ENCODE measurements at regions not wholly inside any gene's neighbourhood (a gene's known extent, or its start where the extent isn't known, plus 50 kb on each side); places are given as distances from the start of the nearest gene placed in this dataset.
A peak's percentile ranks its signal among the peaks of the same experiment; 100 is the strongest.
"Not testable (repeated sequence)": the region's sequence is repeated elsewhere in the genome, so short reads cannot be mapped to it uniquely, and the experiment has no call there.

GRCh38 chr14:106269451-106270204 lies 743.2 kb downstream of the TMEM121 start:
- Mint-ChIP-seq H3K36me3 (ENCODE audit: low read depth) (no peaks in the 10 kb centered on the region), H3K27ac (no peak overlapping the region), H3K4me3 (no peak overlapping the region), H3K27me3 (ENCODE audit: low read depth) (peaks cover 17% of the 10 kb centered on the region), H3K4me1 (ENCODE audit: low read depth) (peaks cover 9% of the 10 kb centered on the region), H3K9me3 (ENCODE audit: insufficient read depth) (no peaks in the 10 kb centered on the region)
- no peak for DNase-seq
- ChIA-PET POLR2A (no interaction called here), CTCF (interaction anchor here (0.8 to 1.0 kb wide), 2 partner anchors 41 to 44 kb away, joined by 3 read pairs; no protein-coding TSS in a partner anchor)
- ATAC-seq, result no peak

DNA sequence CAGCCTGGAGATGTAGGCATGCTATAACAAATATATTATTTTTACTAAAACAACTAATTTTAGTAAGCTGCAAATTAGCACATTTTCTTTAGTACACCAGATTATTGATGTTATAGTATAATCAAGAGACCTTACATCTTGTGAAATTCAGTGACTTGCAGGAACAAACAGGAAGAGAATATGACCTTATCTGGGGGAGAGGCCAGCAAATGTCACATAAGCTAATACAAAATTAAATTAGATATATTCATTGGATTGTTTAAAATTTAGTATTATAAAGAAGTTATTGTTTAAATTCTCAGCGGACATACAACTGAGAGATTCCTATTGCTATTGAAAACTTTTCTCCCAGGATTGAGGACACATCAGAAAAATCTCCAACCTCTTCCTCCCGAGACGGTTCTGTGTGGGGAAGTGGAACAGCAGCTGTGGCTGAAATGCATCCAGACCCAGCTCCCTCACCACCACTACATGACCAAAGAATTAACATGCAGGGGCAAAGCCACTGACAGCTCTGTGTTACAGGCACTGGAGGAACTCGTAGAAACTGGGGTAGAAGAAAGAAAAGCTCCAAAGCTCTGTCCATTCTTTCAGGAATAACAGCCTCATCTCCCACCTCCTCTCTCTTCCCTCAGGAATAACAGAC lies 744.2 kb downstream of the TMEM121 start:
- H3K9me3 Mint-ChIP-seq (ENCODE audit: insufficient read depth); H3K27ac Mint-ChIP-seq; ATAC-seq; H3K36me3 Mint-ChIP-seq (ENCODE audit: low read depth); DNase-seq; POLR2A ChIA-PET; H3K4me1 Mint-ChIP-seq (ENCODE audit: low read depth); H3K4me3 Mint-ChIP-seq: not testable (repeated sequence)
- CTCF ChIA-PET, result interaction anchor here (0.8 kb wide), 1 partner anchor 39 kb away, joined by 3 read pairs; no protein-coding TSS in a partner anchor
- H3K27me3 Mint-ChIP-seq (ENCODE audit: low read depth), result peaks cover 17% of the 10 kb centered on the region

DNA sequence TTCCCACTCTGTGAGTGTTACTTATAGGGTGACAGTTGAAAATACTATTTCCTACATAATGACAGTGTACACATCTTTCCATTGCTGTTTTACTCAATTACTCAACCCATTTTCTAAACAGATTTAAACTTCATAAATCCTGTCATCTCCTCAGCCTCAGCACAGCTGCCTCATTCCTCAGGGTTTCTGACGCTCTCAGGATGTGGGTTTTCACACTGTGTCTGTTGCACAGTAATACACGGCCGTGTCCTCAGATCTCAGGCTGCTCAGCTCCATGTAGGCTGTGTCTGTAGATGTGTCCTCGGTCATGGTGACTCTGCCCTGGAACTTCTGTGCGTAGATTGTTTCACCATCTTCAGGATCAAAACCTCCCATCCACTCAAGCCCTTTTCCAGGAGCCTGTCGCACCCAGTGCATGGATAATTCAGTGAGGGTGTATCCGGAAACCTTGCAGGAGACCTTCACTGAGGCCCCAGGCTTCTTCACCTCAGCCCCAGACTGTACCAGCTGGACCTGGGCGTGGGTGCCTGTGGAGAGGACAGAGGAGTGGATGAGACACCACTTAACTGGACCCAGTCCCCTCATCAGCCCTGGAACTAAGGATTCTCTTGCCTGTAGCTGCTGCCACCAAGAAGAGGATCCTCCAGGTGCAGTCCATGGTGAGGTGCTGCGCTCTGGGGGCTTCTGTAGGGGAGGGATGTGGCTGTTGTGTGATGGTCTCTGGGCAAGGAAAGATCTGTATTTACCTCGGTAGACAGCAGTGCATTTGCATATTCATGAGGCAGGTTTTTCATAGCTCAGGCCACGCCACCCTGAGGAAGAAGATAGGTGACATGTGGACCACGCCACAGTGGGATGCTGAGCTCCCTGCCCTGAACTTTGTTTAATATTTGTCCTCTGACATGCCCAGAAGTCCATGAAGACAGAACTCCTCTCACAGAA lies 750.2 kb downstream of the TMEM121 start:
- Mint-ChIP-seq H3K4me1 (ENCODE audit: low read depth) (peaks cover 19% of the 10 kb centered on the region), H3K4me3 (no peak overlapping the region), H3K36me3 (ENCODE audit: low read depth) (no peaks in the 10 kb centered on the region), H3K27ac (no peak overlapping the region), H3K27me3 (ENCODE audit: low read depth) (peaks cover 20% of the 10 kb centered on the region), H3K9me3 (ENCODE audit: insufficient read depth) (no peaks in the 10 kb centered on the region)
- CTCF ChIA-PET, result interaction anchor here (0.9 to 2.3 kb wide), 4 partner anchors 19 to 211 kb away, joined by 3 to 12 read pairs (median 3); no protein-coding TSS in a partner anchor
- POLR2A ChIA-PET, result no interaction called here
- peak; percentile 51 for ATAC-seq
- peak; percentile 39 for DNase-seq

- Mint-ChIP-seq H3K4me3 (no peak overlapping the region), H3K4me1 (ENCODE audit: low read depth) (peaks cover 19% of the 10 kb centered on the region), H3K27me3 (ENCODE audit: low read depth) (peaks cover 19% of the 10 kb centered on the region), H3K9me3 (ENCODE audit: insufficient read depth) (no peaks in the 10 kb centered on the region), H3K36me3 (ENCODE audit: low read depth) (no peaks in the 10 kb centered on the region), H3K27ac (no peak overlapping the region)
- ChIA-PET POLR2A (no interaction called here), CTCF (interaction anchor here (0.8 to 2.3 kb wide), 7 partner anchors 10 to 138 kb away, joined by 3 to 12 read pairs (median 4); no protein-coding TSS in a partner anchor)
- DNase-seq (no peak), ATAC-seq (no peak)
These were observed 751.1 kb downstream of the TMEM121 start for GRCh38 chr14:106277503-106277902.

- DNase-seq, result no peak
- no peak for ATAC-seq
- ChIA-PET POLR2A (no interaction called here), CTCF (no interaction called here)
- no peaks in the 10 kb centered on the region for H3K9me3 Mint-ChIP-seq (ENCODE audit: insufficient read depth)
- peaks cover 18% of the 10 kb centered on the region for H3K27me3 Mint-ChIP-seq (ENCODE audit: low read depth)
- H3K36me3 Mint-ChIP-seq (ENCODE audit: low read depth), result no peaks in the 10 kb centered on the region
- no peak overlapping the region for H3K27ac Mint-ChIP-seq
- H3K4me1 Mint-ChIP-seq (ENCODE audit: low read depth), result peaks cover 17% of the 10 kb centered on the region
- no peak overlapping the region for H3K4me3 Mint-ChIP-seq
These were observed 754.5 kb downstream of the TMEM121 start for GRCh38 chr14:106280876-106281275.

GRCh38 chr14:106286697-106287290 lies 760.4 kb downstream of the TMEM121 start:
- Mint-ChIP-seq H3K27me3 (ENCODE audit: low read depth) (peaks cover 15% of the 10 kb centered on the region), H3K36me3 (ENCODE audit: low read depth) (no peaks in the 10 kb centered on the region), H3K4me3 (no peak overlapping the region), H3K27ac (no peak overlapping the region), H3K9me3 (ENCODE audit: insufficient read depth) (no peaks in the 10 kb centered on the region), H3K4me1 (ENCODE audit: low read depth) (no peaks in the 10 kb centered on the region)
- ChIA-PET CTCF (interaction anchor here (1.5 kb wide), 1 partner anchor 24 kb away, joined by 4 read pairs; no protein-coding TSS in a partner anchor), POLR2A (no interaction called here)
- no peak for DNase-seq
- no peak for ATAC-seq

GRCh38 chr14:106287506-106287905 lies 761.1 kb downstream of the TMEM121 start:
- ChIA-PET POLR2A (no interaction called here), CTCF (interaction anchor here (1.5 kb wide), 1 partner anchor 23 kb away, joined by 4 read pairs; no protein-coding TSS in a partner anchor)
- Mint-ChIP-seq H3K36me3 (ENCODE audit: low read depth) (no peaks in the 10 kb centered on the region), H3K27ac (no peak overlapping the region), H3K4me1 (ENCODE audit: low read depth) (no peaks in the 10 kb centered on the region), H3K27me3 (ENCODE audit: low read depth) (peaks cover 14% of the 10 kb centered on the region), H3K4me3 (no peak overlapping the region), H3K9me3 (ENCODE audit: insufficient read depth) (no peaks in the 10 kb centered on the region)
- ATAC-seq, result no peak
- no peak for DNase-seq

DNA sequence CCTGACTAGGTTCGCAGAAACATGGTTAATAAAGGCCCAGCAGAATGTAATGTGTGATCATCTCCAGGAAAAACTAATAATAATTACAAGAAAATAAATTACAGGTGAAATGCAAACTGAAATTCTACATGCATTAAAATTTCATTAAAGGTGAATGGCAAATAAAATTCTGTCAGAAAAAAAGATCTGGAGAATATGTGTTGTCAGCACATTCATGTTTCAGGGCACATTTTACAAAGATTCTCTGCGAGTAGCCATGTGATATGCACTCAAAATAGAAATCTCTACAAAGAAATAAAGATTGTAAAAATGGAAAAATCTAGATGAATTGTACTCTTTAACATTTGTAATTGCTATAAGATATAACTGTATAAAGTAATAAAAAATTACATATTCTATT lies 765.2 kb downstream of the TMEM121 start:
- Mint-ChIP-seq H3K4me1 (ENCODE audit: low read depth) (no peaks in the 10 kb centered on the region), H3K27ac (no peak overlapping the region), H3K27me3 (ENCODE audit: low read depth) (peaks cover 18% of the 10 kb centered on the region), H3K36me3 (ENCODE audit: low read depth) (no peaks in the 10 kb centered on the region), H3K4me3 (no peak overlapping the region), H3K9me3 (ENCODE audit: insufficient read depth) (no peaks in the 10 kb centered on the region)
- CTCF ChIA-PET, result no interaction called here
- DNase-seq, result no peak
- POLR2A ChIA-PET, result no interaction called here
- ATAC-seq, result no peak

GRCh38 chr14:106294324-106294723 lies 767.9 kb downstream of the TMEM121 start:
- Mint-ChIP-seq H3K4me1 (ENCODE audit: low read depth) (no peaks in the 10 kb centered on the region), H3K27me3 (ENCODE audit: low read depth) (peaks cover 19% of the 10 kb centered on the region), H3K9me3 (ENCODE audit: insufficient read depth) (no peaks in the 10 kb centered on the region), H3K27ac (no peak overlapping the region), H3K36me3 (ENCODE audit: low read depth) (no peaks in the 10 kb centered on the region), H3K4me3 (no peak overlapping the region)
- ChIA-PET CTCF (interaction anchor here (1.1 to 1.5 kb wide), 2 partner anchors 14 to 124 kb away, joined by 3 to 4 read pairs; no protein-coding TSS in a partner anchor), POLR2A (no interaction called here)
- DNase-seq (no peak), ATAC-seq (no peak)

GRCh38 chr14:106300951-106301510 lies 774.6 kb downstream of the TMEM121 start:
- H3K36me3 Mint-ChIP-seq (ENCODE audit: low read depth); H3K4me3 Mint-ChIP-seq; POLR2A ChIA-PET; H3K9me3 Mint-ChIP-seq (ENCODE audit: insufficient read depth); H3K4me1 Mint-ChIP-seq (ENCODE audit: low read depth); CTCF ChIA-PET; H3K27ac Mint-ChIP-seq: not testable (repeated sequence)
- DNase-seq, result peak; percentile 24
- peaks cover 13% of the 10 kb centered on the region for H3K27me3 Mint-ChIP-seq (ENCODE audit: low read depth)
- ATAC-seq, result peak; percentile 44

- peaks cover 17% of the 10 kb centered on the region for H3K27me3 Mint-ChIP-seq (ENCODE audit: low read depth)
- H3K36me3 Mint-ChIP-seq (ENCODE audit: low read depth); DNase-seq; CTCF ChIA-PET; H3K4me1 Mint-ChIP-seq (ENCODE audit: low read depth); ATAC-seq; H3K9me3 Mint-ChIP-seq (ENCODE audit: insufficient read depth); H3K27ac Mint-ChIP-seq; H3K4me3 Mint-ChIP-seq; POLR2A ChIA-PET: not testable (repeated sequence)
These were observed 775.2 kb downstream of the TMEM121 start for GRCh38 chr14:106301609-106302008.

Data from activated CD8-positive, alpha-beta T cell treated with anti-CD3 and anti-CD28 coated beads, Interleukin-2, amount 10 ng/mL, durations not matched to agents 7 days and 5 days (primary cell).